NCI-H82 (cell line): ENCODE measurements at regions not wholly inside any gene's neighbourhood (a gene's known extent, or its start where the extent isn't known, plus 50 kb on each side); places are given as distances from the start of the nearest gene placed in this dataset.
"Not testable (repeated sequence)": the region's sequence is repeated elsewhere in the genome, so short reads cannot be mapped to it uniquely, and the experiment has no call there.

Experiments
- DNase-seq: peaks from one replicate; lab custom pipeline; 2025; lab: John Stamatoyannopoulos, UW

DNA sequence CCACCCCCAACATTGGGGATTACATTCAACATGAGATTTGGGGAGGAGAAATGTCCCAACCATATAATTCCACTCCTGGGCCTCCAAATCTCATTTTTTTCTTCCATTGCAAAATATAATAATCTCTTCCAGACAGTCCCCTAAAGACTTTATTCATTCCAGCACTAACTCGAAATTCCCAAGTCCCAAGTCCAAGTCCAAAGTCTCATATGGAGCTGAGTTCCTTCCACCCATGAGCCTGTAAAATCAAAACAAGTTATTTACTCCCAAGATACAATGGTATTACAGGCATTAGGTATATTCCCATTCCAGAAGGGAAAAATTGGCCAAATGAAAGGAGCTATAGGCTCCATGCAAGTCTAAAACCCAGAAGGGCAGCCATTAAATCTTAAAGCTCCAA lies 56.7 kb downstream of the P2RY1 start:
- no peak for DNase-seq

DNA sequence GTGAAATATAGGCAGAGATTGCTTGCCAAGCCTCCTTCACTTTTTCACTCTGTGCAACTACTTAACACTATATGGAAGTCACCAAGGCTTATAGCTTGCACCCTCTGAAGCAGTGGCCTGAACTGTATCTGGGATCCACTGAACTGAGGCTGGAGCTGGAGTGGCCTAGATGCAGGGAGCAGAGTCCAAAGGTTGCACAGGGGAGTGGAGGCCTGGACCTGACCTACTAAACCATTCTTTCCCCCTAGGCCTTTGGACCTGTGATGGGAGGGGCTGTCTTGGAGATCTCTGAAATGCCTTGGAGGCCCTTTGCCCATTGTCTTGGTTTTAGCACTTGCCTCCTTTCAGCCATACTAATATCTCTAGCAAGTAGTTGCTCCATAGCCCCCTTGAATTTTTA lies 57.5 kb downstream of the P2RY1 start:
- DNase-seq: no peak

DNA sequence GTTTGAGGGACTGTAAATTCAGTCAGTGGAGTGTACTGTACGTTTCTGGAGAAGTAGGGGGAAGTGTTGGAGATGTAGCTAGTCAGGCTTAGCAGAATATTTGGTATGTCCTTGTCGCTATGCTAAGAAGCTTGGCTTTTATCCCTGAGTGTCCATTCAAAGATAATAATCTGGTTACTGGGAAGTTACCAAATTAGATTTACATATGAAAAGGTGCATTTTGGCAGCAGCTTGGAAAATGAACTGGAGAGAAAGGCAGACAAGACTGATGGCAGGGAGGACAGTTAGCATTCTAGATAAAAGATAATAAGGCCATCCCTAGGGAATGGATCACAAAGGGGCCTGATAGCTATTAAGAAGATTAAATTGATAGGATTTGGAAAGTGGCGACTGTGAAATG lies 58.7 kb downstream of the P2RY1 start:
- DNase-seq: peak; percentile 98

DNA sequence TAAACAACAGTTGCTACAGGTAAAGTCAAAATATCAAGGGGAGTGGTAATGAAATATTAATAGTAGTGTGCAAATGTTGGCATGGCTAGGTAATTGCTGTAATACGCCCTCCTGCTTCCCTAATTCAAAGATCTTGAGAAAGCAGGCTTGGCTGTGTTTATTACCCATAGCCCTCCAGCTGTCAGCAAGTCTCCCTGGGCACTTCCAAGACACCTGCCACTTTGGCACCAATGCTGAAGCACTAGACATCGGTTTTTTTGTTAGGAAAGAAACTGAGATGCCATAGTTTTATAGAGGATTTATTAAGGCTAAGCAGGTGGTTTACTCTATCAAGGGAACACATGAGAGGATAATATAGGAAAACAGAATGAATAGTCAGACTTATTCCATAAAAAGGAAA lies 64.4 kb downstream of the P2RY1 start:
- peak; percentile 16 for DNase-seq

- no peak for DNase-seq
Observed at GRCh38 chr3:152902141-152902669, 67.3 kb downstream of the P2RY1 start.

DNA sequence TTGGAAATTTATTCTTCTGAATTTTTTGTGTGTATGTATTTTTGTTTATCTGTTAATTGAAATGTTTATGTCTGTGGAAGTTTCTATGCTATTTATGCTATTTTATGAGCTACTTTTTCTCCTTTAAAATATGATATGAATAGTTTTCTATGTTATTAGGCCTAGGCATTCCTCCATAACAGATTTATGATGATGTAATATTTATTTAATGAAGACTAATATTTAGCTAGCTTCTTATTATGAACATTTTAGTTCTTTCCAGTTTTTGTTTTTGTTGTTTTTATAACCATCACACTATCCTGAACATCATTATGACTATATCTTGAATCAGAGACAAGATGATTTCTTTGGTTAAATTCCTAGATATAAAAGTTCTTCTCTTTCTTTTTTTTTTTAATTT lies 70.7 kb downstream of the P2RY1 start:
- DNase-seq: no peak

DNA sequence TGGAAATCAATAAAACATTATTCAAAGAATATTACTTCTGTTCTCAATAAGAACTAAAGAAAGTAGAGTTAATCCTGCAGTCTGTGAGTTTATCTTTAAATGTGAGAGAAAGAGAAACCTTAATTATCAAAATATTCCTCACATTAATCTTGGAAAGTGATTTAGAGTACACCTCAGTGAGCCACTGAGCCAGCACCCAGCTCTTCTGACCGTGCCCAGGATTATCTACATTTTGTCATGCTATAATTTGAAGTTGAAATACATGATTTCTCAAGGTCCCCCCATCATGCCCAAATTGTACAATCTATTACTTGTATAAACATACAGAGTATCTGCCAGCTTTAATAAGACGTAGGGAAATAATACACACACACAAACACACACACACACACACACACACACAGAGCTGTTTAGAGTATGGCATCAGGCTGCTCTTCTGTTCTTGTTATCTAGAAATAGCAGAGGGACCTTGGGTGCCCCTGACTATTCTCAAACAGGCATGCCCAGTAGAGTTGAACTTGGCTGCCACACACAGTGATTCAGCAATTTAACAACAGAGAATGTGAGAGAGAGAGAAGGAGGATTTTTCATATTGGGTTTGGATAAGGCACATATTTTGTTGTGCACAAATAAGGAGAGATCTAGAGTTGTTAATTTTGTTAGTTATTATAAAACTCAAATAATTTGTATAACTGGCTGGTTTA lies 74.4 kb downstream of the P2RY1 start:
- peak; percentile 51 for DNase-seq

DNA sequence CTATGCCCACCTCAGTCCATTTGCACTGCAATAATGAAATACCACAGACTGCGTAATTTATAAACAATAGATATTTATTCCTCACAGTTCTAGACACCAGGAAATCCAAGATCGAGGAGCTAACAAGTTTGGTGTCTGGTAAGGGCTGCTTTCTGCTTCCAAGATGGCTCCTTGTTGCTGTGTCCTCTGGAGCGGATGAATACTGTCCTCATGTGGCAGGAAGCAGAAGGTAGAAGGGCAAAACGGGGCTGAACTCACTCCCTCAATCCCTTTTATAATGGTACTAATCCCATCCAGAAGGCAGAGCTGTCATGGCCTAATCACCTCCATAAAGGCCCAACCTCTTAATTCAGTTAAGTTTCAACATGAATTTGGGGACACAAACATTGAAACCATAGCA lies 75.3 kb downstream of the P2RY1 start:
- DNase-seq: peak; percentile 97

DNA sequence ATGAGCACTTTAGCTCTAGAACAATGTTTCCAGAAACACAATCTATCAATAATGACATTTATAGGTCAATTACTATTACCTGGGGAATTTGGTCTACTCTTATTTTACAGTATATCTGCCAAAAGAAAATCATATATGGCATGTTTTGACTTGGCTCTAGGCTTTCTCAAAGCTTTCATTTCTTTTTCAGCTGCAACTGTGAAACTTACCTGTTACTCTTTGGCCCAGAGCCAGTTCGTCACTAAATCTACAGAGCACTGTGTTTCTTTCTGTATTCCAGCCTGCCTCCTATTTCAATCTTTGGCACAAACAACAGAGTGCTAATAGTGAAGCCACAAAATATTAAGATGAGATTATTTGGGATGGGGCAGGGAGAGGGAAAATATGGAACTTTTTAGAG lies 76.0 kb downstream of the P2RY1 start:
- no peak for DNase-seq

GRCh38 chr3:152914743-152915142 lies 79.8 kb downstream of the P2RY1 start:
- DNase-seq: not testable (repeated sequence)

GRCh38 chr3:152915695-152916094 lies 80.8 kb downstream of the P2RY1 start:
- DNase-seq: peak; percentile 72

GRCh38 chr3:152916753-152917279 lies 81.9 kb downstream of the P2RY1 start:
- DNase-seq: no peak

- no peak for DNase-seq
Observed at GRCh38 chr3:152921351-152921750, 86.4 kb downstream of the P2RY1 start.

DNA sequence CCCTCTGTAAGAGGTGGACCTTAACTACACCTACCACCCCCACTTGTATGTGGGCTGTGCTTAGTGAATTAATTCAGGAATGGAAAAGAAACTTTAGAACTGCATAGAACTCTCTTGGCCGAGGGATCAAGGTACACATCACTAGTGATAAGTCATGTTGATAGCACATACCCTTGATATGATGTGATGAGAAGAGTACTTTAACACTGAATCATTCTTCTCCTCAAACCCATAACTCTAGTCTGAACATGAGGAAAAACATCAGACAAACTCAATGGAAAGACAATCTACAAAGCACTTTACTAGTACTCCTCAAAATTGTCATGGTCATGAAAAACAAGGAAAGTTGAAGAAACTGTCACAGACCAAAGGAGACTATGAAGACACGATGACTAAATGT lies 87.6 kb downstream of the P2RY1 start:
- DNase-seq: no peak

DNA sequence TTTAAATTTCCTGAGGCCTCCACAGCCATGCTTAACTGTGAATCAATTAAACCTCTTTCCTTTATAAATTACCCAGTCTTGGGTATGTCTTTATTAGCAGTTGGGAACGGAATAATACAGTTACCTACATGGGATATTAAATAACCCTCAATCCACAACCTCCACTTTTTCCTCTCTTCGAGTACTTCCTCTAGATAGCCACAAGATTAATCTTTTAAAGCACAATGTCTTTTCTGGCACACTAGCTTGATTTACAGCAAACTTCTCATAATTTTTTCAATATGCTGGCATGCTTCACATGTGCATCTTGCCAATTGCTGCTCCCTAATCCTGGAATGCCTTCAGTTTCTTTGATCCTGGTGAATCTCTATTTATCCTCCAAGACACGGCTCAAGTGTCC lies 92.2 kb downstream of the P2RY1 start:
- no peak for DNase-seq

GRCh38 chr3:152930516-152930915 lies 95.6 kb downstream of the P2RY1 start:
- DNase-seq: no peak

DNA sequence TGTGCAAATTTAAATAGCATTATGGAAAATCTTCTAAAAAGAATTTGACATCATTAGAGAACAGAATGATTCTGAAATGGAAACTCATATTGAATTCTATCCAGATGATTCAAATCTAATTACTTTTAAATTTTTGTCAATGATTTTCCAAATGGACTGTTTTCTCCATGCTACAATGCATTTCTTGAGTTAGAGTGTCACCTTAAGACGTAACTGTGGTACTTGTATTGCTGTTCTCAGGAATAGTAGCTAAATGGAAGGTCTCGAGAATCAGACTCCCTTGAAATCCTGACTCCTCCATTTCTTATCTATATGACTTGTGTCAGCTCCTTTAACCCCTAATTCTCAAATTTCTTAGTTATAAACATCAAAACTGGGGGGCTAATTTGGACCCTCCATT lies 102.3 kb downstream of the P2RY1 start:
- DNase-seq: no peak

DNA sequence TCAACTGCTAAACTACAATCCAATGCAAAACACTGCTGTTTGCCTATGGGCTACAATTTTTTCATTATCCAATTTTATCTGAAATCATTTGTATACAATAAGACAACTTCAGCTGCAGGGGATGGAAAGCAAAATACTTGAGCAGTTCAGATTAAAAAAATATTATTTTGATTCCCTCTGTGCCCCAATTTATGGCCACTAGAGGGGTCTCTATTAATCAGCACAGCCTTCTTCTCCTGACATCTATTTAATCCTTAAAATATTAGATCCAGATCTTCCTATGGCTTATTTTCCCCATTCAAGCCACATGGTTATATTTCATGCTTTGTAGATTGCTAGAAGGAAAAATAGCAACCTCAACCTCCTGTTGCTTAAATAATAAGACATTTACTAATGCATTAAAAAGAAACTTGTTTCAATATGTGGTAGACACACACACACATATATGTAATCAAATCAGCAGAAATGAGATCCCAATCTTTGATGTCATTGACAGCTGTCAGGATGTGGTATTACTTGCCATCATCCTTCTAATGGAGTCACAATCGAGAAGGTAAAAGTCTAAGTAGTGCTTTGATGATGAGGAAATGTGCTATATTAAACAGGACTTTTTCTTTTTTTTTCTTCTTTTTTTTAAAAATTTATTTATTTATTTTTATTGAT lies 104.2 kb downstream of the P2RY1 start:
- no peak for DNase-seq

DNA sequence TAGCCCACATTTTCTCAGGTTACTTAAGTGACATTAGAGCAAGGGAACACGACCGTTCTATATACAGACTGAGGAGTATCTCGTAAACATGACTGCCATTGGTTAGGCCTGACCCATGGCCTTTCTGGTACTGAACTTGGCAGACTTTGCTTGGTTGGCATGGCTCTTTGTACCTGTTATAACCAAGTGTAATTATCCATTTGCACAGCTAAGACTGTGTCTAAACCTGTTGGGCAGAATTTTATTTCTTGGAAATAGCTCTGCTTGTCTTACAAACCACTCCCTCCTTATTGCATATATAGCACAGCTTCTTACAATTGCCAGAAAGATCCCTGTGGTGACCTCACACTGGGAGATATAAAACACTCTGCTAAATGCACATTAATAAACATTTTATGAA lies 106.9 kb downstream of the P2RY1 start:
- DNase-seq: no peak

DNA sequence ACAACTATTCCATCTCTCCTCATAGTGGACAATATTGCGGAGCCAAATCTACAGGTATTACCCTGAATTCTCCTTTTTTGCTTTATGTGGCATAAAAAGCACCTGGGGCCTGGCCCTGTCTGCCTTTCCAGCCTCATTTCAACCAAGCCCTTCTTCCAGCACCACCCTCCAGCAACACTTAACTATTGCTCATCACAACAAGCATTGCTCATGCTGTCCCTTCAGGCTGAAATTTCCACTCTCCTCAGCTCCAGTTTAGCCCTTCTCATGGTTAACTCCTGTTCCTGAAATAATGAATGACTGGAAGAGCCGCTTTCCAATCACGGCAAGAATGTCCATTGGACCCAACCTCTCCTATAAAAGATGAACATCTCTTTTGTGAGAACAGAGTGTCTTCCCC lies 107.4 kb downstream of the P2RY1 start:
- no peak for DNase-seq

DNA sequence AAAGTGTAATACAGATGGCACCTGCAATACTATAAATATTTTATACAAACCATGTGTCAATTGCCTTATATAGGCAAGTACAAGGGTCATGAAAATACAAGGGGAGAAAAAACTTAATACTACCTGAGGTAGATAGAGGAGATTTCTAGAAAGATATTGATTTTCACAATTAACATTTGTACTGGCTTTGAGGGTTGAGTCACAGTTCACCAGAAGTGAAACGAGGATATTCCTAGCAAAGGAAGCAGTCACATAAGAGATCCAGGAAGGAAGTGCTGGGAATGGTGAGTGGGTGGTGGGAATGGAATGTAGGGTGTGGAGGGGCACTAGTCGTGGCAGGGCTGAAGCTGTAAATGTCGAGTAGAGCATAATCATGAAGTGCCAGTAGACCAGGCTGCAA lies 108.7 kb downstream of the P2RY1 start:
- no peak for DNase-seq

GRCh38 chr3:152944671-152945070 lies 109.7 kb downstream of the P2RY1 start:
- no peak for DNase-seq

- DNase-seq: no peak
Observed at GRCh38 chr3:152945556-152945955, 110.6 kb downstream of the P2RY1 start.
